Fibroblast of lung (primary cell): ENCODE measurements at regions not wholly inside any gene's neighbourhood (a gene's known extent, or its start where the extent isn't known, plus 50 kb on each side); places are given as distances from the start of the nearest gene placed in this dataset.

Source experiments
- DNase-seq, 2 donors: peaks; one replicate each; pipeline versions ENCODE4 v3.0.0 to v3.0.0-alpha.2; 2010; ENCODE audit warnings: low read depth in 2 of 2
- H2AFZ ChIP-seq: 2 replicates; pipeline ENCODE4 v1.5.1; 2012; ENCODE audit warnings: low read length, control low read depth, inconsistent platforms
- H3K27ac ChIP-seq: 2 replicates; pipeline ENCODE4 v1.5.1; 2011; ENCODE audit warnings: low read length, control low read depth; ENCODE audit not compliant: insufficient read depth
- H3K27me3 ChIP-seq: 2 replicates; pipeline ENCODE4 v1.5.1; 2011; ENCODE audit warnings: mild to moderate bottlenecking, low read length; ENCODE audit not compliant: control insufficient read depth, insufficient read depth
- H3K36me3 ChIP-seq: 2 replicates; pipeline ENCODE4 v1.5.1; 2011; ENCODE audit warnings: low read length; ENCODE audit not compliant: control insufficient read depth, insufficient read depth
- H3K4me1 ChIP-seq: 2 replicates; pipeline ENCODE4 v1.5.1; 2011; ENCODE audit warnings: low read length; ENCODE audit not compliant: control insufficient read depth, insufficient read depth; ENCODE audit errors: extremely low read depth
- H3K4me2 ChIP-seq: 2 replicates; pipeline ENCODE4 v1.5.1; 2011; ENCODE audit warnings: low read length, control low read depth; ENCODE audit not compliant: insufficient read depth; ENCODE audit errors: extremely low read depth
- H3K4me3 ChIP-seq, 4 experiments: fragments of 200-600 bp in 1 of 4; sonication (generic) in 1 of 4; replicated peaks in 1 of 4; 2 replicates each; pipeline ENCODE4 v1.5.1; 2011 to 2016; ENCODE audit warnings: low read length in 4 of 4, low read depth in 3 of 4, mild to moderate bottlenecking in 3 of 4, control low read depth in 2 of 4, inconsistent platforms in 1 of 4, mixed read lengths in 1 of 4; ENCODE audit not compliant: insufficient read depth in 1 of 4; ENCODE audit errors: control extremely low read depth in 1 of 4
- H3K79me2 ChIP-seq: 2 replicates; pipeline ENCODE4 v1.5.1; 2012; ENCODE audit warnings: mild to moderate bottlenecking, low read length, inconsistent platforms; ENCODE audit not compliant: control insufficient read depth, insufficient read depth
- H3K9ac ChIP-seq: 2 replicates; pipeline ENCODE4 v1.5.1; 2011; ENCODE audit warnings: mild to moderate bottlenecking, low read length, control low read depth; ENCODE audit not compliant: insufficient read depth
- H3K9me3 ChIP-seq: 2 replicates; pipeline ENCODE4 v1.5.1; 2012; ENCODE audit warnings: low read depth, low read length; ENCODE audit not compliant: control insufficient read depth, insufficient read depth
- H4K20me1 ChIP-seq: 2 replicates; pipeline ENCODE4 v1.5.1; 2011; ENCODE audit warnings: low read length; ENCODE audit not compliant: control insufficient read depth, insufficient read depth; ENCODE audit errors: extremely low read depth
- EZH2 ChIP-seq: IDR thresholded peaks from 2 replicates; pipeline ENCODE4 v1.5.1; 2012; ENCODE audit warnings: low read length, control low read depth, mild to moderate bottlenecking; ENCODE audit errors: missing control alignments
- TF ChIP-seq, protein P1 (sequence below), 2 donors: IDR thresholded peaks in 1 of 2; conservative IDR thresholded peaks in 1 of 2; 1 replicate in 1 of 2; 2 replicates in 1 of 2; pipeline ENCODE4 v1.5.1; 2011 to 2012; ENCODE audit warnings: low read length in 2 of 2, control low read depth in 1 of 2, inconsistent platforms in 1 of 2, low read depth in 1 of 2, mild to moderate bottlenecking in 1 of 2

DNA sequence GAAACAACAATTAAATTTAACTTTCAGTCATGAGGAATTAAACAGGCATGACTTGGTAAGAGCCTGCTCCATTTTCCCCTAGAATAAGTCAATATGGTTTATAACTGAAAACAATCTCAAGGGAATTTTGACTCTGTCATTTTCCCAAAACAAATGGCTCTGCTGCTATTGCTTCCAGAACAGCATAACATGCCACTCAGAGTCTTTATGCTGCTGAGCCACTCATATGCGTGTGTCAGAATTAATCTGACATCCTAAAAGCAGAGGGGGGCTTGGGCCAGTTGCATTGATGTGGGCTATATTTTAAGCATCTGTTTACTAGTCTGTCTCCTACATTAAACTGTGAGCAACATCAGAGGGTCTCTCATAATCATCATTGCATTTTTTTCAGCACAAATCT, 111.1 kb upstream of the ABI3BP start:
- no peaks in the 10 kb centered on the region for H3K36me3 ChIP-seq
- DNase-seq = no peak
- no peaks in the 10 kb centered on the region for H3K27me3 ChIP-seq
- H3K4me3 ChIP-seq = no peak overlapping the region
- no peaks in the 10 kb centered on the region for H3K4me1 ChIP-seq
- TF ChIP-seq, protein P1, sequence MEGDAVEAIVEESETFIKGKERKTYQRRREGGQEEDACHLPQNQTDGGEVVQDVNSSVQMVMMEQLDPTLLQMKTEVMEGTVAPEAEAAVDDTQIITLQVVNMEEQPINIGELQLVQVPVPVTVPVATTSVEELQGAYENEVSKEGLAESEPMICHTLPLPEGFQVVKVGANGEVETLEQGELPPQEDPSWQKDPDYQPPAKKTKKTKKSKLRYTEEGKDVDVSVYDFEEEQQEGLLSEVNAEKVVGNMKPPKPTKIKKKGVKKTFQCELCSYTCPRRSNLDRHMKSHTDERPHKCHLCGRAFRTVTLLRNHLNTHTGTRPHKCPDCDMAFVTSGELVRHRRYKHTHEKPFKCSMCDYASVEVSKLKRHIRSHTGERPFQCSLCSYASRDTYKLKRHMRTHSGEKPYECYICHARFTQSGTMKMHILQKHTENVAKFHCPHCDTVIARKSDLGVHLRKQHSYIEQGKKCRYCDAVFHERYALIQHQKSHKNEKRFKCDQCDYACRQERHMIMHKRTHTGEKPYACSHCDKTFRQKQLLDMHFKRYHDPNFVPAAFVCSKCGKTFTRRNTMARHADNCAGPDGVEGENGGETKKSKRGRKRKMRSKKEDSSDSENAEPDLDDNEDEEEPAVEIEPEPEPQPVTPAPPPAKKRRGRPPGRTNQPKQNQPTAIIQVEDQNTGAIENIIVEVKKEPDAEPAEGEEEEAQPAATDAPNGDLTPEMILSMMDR (conservative IDR thresholded peaks at IDR 0.05 in 1 of 2, IDR thresholded peaks at IDR 0.05 in 1 of 2; ENCODE audit: low read depth in 1 of 2, low read length in 2 of 2) = no peak
- no peak for TF ChIP-seq EZH2
- H4K20me1 ChIP-seq = no peaks in the 10 kb centered on the region
- no peak overlapping the region for H3K27ac ChIP-seq
- no peaks in the 10 kb centered on the region for H3K79me2 ChIP-seq
- no peaks in the 10 kb centered on the region for H3K9me3 ChIP-seq
- H2AFZ ChIP-seq = no peak overlapping the region
- H3K9ac ChIP-seq = no peak overlapping the region
- no peak overlapping the region for H3K4me2 ChIP-seq

DNA sequence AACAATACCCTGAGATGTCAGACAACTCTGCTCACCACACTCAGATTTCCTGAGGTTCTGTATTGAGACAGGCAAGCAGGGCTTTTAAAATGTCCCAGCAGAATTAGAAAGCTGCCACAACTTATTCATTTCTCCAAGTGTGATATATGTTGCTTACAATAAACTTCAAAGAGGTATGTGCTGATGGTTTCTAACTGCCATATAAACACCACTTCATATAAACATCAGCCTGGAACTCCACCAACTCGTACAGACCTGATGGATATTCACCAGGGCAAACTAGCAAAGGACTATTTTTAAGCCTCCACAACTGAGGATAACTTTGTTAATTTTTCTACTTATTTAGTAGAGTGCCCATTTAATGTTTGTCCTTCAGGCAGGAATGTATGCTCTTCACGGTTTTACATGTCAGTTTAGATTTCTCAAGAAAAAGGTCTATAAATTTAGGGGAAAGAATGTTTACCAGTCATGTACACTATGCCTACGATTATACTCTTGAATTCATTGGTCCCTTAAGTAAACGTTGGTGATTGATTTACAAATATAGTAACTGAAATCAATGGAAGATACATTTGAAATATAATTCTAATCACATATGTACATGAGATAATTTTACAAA, 109.6 kb upstream of the ABI3BP start:
- Histone ChIP-seq H3K4me2 (no peak overlapping the region), H3K9me3 (no peaks in the 10 kb centered on the region), H4K20me1 (no peaks in the 10 kb centered on the region), H3K9ac (no peak overlapping the region), H3K36me3 (no peaks in the 10 kb centered on the region), H3K4me1 (no peaks in the 10 kb centered on the region), H3K79me2 (no peaks in the 10 kb centered on the region), H3K27ac (no peak overlapping the region), H2AFZ (no peak overlapping the region), H3K4me3 (no peak overlapping the region), H3K27me3 (no peaks in the 10 kb centered on the region)
- TF ChIP-seq EZH2 = no peak
- TF ChIP-seq, protein P1 (conservative IDR thresholded peaks at IDR 0.05 in 1 of 2, IDR thresholded peaks at IDR 0.05 in 1 of 2; ENCODE audit: low read depth in 1 of 2, low read length in 2 of 2) = no peak
- DNase-seq = peak in 1 of 2 donors; percentile 75

DNA sequence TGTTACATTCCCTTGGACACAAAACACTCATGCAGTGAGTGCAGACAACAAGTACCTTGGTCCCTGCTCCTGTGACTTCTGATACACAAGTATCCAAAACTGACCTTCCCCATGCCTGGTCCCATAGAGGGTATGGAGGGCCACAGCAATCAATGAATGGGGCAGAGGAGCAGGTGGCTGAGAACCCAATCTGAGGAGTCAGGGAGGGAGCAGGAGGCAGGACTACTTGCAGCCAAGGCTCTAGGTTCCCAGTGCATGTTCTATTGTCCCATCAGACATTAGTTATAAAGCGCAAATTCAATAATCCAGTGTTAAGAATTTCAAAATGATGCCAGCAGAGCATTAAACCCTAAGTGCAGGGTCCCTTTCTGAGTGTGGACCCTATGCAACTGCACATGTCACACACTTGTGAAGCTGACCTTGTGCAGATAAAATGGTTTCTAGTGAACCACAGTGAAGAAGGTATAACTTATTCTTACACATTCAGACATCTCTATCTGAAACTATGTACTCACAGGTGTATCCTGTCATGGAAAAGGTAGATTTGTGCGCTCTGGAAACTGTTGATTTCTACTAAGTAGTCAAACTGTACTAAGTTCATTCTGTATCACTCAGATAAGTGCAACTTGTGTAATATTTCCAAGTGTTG, 107.3 kb upstream of the ABI3BP start:
- no peak for TF ChIP-seq EZH2
- TF ChIP-seq, protein P1 (conservative IDR thresholded peaks at IDR 0.05 in 1 of 2, IDR thresholded peaks at IDR 0.05 in 1 of 2; ENCODE audit: low read depth in 1 of 2, low read length in 2 of 2) = no peak
- Histone ChIP-seq H3K9me3 (no peaks in the 10 kb centered on the region), H3K4me3 (no peak overlapping the region)

More for the DNA sequence above, 107.3 kb upstream of the ABI3BP start:
- no peak overlapping the region for H3K27ac ChIP-seq
- no peaks in the 10 kb centered on the region for H3K36me3 ChIP-seq
- H3K79me2 ChIP-seq = no peaks in the 10 kb centered on the region
- DNase-seq = no peak
- no peak overlapping the region for H3K4me2 ChIP-seq
- H3K27me3 ChIP-seq = no peaks in the 10 kb centered on the region
- no peak overlapping the region for H3K9ac ChIP-seq
- no peaks in the 10 kb centered on the region for H4K20me1 ChIP-seq
- H2AFZ ChIP-seq = no peak overlapping the region
- H3K4me1 ChIP-seq = no peaks in the 10 kb centered on the region
